HG03432 (cell line): ENCODE measurements at regions not wholly inside any gene's neighbourhood (a gene's known extent, or its start where the extent isn't known, plus 50 kb on each side); places are given as distances from the start of the nearest gene placed in this dataset.

Experiments
- ATAC-seq: cut with Tn5 transposase; IDR thresholded peaks from one replicate; pipeline ENCODE4 v1.9.1; 2021; ENCODE audit warnings: mild to moderate bottlenecking, moderate library complexity; ENCODE audit not compliant: unreplicated experiment

DNA sequence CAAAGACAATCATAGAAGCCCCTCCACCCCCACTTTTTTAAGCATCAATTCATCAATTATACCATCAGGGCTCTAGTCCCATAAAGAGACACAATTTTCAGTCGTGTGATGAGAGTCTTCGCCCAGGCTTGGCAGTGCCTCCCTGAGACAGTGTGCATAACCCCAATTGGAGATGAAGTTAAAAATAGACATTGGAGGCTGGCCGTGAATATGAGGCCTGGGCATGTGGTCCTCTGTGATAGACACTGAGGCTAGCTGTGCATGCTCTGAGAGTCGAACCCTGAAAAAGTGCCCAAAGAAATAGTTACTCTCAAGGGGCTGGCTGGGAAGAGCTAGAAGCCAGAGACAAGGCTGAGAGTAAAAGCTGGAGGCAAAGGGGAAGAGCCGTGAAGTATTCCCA is 248.6 kb upstream of the NR4A3 start:
- ATAC-seq, result no peak

DNA sequence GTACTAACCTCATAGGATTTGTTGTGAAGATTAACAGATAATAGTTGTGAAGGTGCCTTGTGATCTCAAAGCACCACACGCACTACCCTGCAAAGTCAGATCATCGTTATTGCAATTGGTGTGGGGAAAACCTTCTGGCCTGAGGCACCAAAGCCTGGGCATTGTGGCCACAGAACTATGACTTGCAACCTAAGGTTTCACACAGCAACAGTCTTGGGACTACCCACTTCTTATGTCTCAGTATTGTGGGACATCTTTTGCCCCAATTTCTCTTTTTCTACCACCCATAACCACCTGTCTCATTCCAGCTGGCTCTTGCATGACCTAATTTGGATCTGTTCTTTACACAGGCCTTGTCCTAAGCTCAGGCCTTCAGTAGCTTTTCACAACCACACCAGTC is 247.8 kb upstream of the NR4A3 start:
- no peak for ATAC-seq

GRCh38 chr9:99576002-99576401 is 245.7 kb upstream of the NR4A3 start:
- ATAC-seq, result no peak

DNA sequence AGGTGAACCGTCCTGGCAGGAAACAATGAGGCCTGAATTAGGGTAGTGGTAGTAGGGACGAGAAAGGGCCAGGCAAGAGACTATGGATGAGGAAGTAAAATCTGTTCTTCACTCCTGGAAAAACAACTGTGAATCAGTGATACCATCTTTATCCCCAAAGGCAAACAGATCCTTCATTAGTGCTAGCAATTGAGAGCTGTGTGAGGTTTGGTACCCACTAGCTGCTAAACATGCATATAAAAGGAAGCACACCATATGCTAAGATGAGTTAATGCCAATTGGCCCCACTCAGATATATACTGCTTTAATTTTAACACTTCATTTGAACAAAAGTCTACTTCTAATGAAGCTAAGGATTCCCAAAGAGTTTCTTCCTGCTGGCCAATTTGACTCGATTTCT is 244.8 kb upstream of the NR4A3 start:
- ATAC-seq, result no peak

- ATAC-seq, result no peak
Measured at GRCh38 chr9:99577351-99577750, 244.3 kb upstream of the NR4A3 start.

GRCh38 chr9:99578666-99579065 is 243.0 kb upstream of the NR4A3 start:
- ATAC-seq, result no peak

DNA sequence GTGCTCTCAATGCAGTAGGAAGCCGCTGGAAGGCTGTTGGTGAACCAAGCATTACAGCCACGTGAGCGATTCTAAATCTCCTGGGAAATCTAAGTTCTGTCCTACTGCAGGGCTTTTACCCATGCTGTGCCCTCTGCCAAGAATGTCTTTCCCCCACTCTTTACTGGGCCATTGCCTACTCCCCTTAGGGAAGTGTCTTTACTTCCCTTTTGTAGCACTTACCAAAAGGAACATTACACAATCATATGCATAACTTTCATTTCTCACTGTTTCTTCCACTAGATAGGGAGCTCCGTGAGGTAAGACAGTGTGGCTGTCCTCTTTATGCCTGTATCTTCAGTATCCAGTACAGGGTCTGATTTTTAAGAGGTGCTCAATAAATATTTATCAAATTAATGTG is 241.7 kb upstream of the NR4A3 start:
- no peak for ATAC-seq

- ATAC-seq, result no peak
Measured at GRCh38 chr9:99582814-99583213, 238.9 kb upstream of the NR4A3 start.

GRCh38 chr9:99588299-99588698 is 233.4 kb upstream of the NR4A3 start:
- ATAC-seq, result no peak

GRCh38 chr9:99588747-99589146 is 232.9 kb upstream of the NR4A3 start:
- no peak for ATAC-seq

DNA sequence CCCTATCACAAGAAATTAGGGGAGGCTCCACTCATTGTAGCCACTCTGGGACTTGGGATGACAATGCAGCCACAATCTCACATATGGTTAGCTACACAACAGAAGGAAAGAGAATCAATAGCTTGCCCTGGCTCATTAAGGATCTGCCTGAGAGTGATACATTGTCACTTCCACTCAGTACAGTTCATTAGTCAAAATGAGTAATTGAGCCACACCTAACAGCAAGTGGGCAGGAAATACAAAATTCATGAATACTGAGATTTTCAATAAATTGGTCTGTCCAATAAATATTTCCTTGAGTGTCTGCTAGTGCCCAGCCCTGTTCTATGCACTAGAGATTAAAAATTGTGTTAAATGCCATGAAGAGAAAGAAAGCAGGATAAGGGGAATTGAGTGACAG is 231.3 kb upstream of the NR4A3 start:
- no peak for ATAC-seq

DNA sequence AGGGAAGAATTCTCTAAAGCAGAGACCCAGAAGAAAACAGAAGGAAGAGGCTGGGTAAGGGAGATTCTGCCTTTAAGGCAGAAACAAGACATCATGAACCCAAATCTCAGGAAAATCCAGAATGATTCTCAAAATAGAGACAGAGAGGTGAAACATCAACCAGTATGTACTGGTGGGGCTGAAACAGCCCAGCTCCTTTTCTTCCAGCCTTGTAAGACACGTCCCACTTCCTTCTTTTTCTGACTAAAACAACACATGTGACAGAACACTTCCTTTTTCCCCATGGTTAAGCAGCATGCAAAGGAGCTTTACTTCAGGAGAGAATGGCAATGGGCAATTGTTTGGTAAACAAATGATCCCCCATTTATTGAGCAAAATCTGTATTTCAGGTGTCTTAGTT is 230.8 kb upstream of the NR4A3 start:
- no peak for ATAC-seq

GRCh38 chr9:99591770-99592169 is 229.9 kb upstream of the NR4A3 start:
- no peak for ATAC-seq

GRCh38 chr9:99592834-99593574 is 228.7 kb upstream of the NR4A3 start:
- peak; percentile 38 for ATAC-seq

GRCh38 chr9:99593610-99594009 is 228.1 kb upstream of the NR4A3 start:
- ATAC-seq, result no peak

DNA sequence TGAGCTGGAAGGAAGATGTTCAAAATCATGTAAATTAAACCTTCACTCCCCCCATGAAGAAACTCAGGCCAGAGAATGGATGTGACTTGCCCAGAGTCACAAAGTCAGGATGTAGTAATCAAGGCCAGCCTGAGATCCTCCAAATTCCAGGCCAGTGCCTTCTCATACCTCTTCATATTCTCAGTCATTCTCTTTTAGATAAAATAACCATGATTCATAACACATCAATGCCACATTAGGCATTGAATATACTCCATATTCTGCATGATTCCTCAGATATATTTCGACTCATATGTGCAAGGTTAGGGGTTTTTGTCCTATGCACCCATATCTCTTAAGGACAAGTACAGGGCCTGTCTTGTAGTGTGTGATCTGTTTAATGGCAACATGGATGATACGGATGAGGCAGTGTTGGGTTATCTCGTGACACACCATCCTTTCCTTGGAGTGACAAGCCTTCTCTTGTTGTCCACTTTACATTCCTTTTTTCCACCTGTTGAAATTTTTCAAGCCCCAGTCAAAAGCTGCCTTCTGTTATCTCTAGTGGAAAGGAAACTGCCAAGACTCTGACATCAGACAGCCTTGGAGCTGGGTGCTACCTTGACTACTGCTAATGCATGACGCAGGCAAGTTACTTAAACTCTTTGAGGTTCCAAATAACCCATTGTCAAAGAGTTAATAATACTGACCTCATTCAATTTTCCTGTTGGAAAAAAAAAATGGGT is 227.5 kb upstream of the NR4A3 start:
- no peak for ATAC-seq

- peak; percentile 68 for ATAC-seq
Measured at GRCh38 chr9:99595796-99596195, 225.9 kb upstream of the NR4A3 start.

GRCh38 chr9:99601571-99602111 is 220.0 kb upstream of the NR4A3 start:
- no peak for ATAC-seq

DNA sequence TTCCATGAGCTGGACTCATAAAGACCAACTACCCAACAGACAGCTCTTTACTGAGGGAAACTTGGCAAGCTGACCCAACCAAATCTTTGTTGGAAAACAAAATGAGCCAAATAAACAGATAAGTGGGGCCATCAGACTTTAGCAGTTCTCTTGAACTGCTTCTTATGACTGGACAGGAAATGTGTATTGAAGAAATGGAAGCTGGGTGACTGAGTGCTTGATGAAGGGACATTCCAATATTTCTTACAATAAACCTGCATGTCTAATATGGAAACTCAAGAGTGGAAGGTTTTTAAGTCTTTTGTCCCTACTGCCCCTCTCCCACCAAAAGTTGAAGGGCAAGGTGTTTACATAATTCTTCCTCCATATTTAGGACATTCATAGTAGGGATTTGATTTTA is 218.8 kb upstream of the NR4A3 start:
- peak; percentile 60 for ATAC-seq

DNA sequence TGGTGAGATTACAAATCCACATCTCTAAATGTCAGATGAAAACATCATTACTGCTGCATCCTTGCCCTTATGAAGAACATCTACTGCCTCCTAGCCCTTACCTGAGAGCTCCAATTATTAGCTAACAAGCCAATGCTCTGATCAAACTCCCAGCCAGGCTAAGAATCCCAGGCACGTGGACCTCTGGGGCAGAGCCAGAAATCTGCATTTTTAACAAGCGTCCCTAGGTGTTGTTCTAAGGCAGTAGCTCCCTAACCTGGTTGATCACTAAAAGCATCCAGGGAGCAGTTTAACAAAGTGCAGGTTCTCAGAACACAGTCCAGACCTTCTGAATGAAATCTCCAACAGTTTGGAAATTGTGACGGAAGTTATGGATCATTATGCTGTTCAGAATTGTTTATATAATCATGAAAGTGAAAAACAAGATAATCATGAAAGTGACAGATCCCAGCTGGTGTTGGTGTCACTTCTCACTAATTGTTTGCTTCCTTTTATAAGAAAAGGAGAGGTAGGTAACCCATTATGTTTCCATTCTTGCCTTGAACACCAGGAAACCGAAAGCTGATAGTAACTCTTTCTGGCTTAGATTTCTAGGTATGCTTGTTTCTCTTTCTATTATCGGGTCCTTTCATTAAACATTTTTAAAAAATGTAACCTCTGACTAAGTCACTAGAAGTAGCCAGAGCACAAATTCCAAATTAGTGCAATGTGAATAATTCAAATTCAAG is 216.5 kb upstream of the NR4A3 start:
- no peak for ATAC-seq

DNA sequence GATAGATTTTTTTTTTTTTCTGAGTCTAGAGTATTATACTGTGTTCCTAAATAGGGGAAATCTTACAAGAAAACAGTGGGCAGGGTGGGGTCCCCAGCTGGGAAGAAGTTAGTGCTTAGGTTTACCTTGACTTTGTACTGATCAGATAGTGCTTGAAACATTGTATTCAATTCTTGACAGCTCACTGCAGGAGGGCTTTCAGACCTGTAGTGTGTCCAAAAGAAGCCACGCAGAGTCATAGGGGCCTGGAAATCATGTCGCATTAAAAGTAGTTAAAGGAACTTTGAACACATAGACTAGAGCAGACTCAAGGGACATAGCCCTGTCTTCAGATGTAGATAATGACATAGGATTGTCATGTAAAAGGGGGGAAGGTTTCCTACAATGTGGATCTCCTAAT is 215.4 kb upstream of the NR4A3 start:
- ATAC-seq, result no peak

DNA sequence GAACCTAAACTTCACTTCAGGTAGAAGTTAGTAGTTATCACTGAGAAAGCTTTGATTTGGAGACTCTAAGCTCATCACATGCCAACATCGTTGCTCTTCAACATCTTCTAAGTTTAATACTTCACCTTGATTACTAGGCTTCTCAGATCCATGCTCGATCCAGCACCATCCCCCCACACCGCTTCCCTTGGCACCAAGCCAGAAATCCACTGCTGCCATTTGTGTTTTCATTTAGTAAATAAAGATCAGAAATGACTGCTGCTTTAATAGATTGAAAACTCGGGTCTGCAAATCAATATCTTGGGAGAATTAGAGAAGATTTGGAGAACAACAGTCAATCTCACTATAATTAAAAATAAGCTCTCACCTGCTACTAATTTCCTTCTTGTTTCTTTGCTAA is 214.7 kb upstream of the NR4A3 start:
- ATAC-seq, result no peak
